ENCODE measurements at regions not wholly inside any gene's neighbourhood (a gene's known extent, or its start where the extent isn't known, plus 50 kb on each side); places are given as distances from the start of the nearest gene placed in this dataset.

DNA sequence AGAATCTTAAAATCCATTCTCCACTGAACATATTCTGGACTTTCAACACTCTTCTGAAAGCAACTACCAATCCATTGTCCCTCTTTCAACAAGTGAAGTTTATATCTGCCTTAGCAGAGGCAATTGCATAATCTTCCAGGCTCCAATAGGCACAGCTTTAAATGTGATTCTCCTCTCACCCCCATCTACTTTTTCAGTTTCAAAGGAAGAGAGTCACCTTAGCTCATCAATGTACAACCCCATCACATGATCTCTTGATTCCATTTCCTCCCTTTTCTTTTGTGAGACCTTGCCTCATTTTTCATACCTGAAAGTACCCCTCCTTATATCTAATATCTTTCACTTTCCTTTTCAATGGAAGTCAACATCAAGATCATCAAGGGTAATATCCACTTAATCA is 921.7 kb upstream of the EPHA5 start:
- no peak for TF ChIP-seq EZH2 (IDR thresholded peaks at IDR 0.05; ENCODE audit: insufficient read depth, low read length)
- TF ChIP-seq, protein P1, sequence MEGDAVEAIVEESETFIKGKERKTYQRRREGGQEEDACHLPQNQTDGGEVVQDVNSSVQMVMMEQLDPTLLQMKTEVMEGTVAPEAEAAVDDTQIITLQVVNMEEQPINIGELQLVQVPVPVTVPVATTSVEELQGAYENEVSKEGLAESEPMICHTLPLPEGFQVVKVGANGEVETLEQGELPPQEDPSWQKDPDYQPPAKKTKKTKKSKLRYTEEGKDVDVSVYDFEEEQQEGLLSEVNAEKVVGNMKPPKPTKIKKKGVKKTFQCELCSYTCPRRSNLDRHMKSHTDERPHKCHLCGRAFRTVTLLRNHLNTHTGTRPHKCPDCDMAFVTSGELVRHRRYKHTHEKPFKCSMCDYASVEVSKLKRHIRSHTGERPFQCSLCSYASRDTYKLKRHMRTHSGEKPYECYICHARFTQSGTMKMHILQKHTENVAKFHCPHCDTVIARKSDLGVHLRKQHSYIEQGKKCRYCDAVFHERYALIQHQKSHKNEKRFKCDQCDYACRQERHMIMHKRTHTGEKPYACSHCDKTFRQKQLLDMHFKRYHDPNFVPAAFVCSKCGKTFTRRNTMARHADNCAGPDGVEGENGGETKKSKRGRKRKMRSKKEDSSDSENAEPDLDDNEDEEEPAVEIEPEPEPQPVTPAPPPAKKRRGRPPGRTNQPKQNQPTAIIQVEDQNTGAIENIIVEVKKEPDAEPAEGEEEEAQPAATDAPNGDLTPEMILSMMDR (IDR thresholded peaks at IDR 0.05; ENCODE audit: insufficient read depth, low read depth, low read length), result no peak

All from astrocyte (in vitro differentiated cells and primary cell).